ENCODE measurements at regions not wholly inside any gene's neighbourhood (a gene's known extent, or its start where the extent isn't known, plus 50 kb on each side); places are given as distances from the start of the nearest gene placed in this dataset.
"Not testable (repeated sequence)": the region's sequence is repeated elsewhere in the genome, so short reads cannot be mapped to it uniquely, and the experiment has no call there.

- no peaks in the 10 kb centered on the region for H3K4me1 ChIP-seq (ENCODE audit: control insufficient read depth, insufficient read depth, low read length)
- H3K9me3 ChIP-seq (replicated peaks; ENCODE audit: low read length), result no peaks in the 10 kb centered on the region
- H3K4me3 ChIP-seq (ENCODE audit: low read length), result no peak overlapping the region
- H3K9ac ChIP-seq (ENCODE audit: low read depth, low read length), result no peak overlapping the region
- H3K4me2 ChIP-seq (ENCODE audit: low read length), result no peak overlapping the region
- H3K27me3 ChIP-seq (ENCODE audit: control insufficient read depth, insufficient read depth, low read length), result no peaks in the 10 kb centered on the region
- no peaks in the 10 kb centered on the region for H3K36me3 ChIP-seq (ENCODE audit: insufficient read depth, low read length)
These were observed 174.7 kb downstream of the MAP2K4 start for GRCh38 chr17:12195418-12195817.

- no peaks in the 10 kb centered on the region for H3K27me3 ChIP-seq (ENCODE audit: control insufficient read depth, insufficient read depth, low read length)
- no peaks in the 10 kb centered on the region for H3K4me1 ChIP-seq (ENCODE audit: control insufficient read depth, insufficient read depth, low read length)
- no peak overlapping the region for H3K4me2 ChIP-seq (ENCODE audit: low read length)
- no peaks in the 10 kb centered on the region for H3K9me3 ChIP-seq (replicated peaks; ENCODE audit: low read length)
- no peak overlapping the region for H3K4me3 ChIP-seq (ENCODE audit: low read length)
- no peak overlapping the region for H3K9ac ChIP-seq (ENCODE audit: low read depth, low read length)
- H3K36me3 ChIP-seq (ENCODE audit: insufficient read depth, low read length), result no peaks in the 10 kb centered on the region
These were observed 180.7 kb downstream of the MAP2K4 start for GRCh38 chr17:12201294-12201880.

- Histone ChIP-seq H3K9me3 (replicated peaks; ENCODE audit: low read length) (no peaks in the 10 kb centered on the region), H3K4me2 (ENCODE audit: low read length) (no peak overlapping the region), H3K9ac (ENCODE audit: low read depth, low read length) (no peak overlapping the region), H3K4me3 (ENCODE audit: low read length) (no peak overlapping the region), H3K27me3 (ENCODE audit: control insufficient read depth, insufficient read depth, low read length) (no peaks in the 10 kb centered on the region), H3K4me1 (ENCODE audit: control insufficient read depth, insufficient read depth, low read length) (no peaks in the 10 kb centered on the region), H3K36me3 (ENCODE audit: insufficient read depth, low read length) (no peaks in the 10 kb centered on the region)
These were observed 189.0 kb downstream of the MAP2K4 start for GRCh38 chr17:12209632-12210191.

- not testable (repeated sequence) for H3K9ac ChIP-seq (ENCODE audit: low read depth, low read length); H3K9me3 ChIP-seq (replicated peaks; ENCODE audit: low read length)
These were observed 200.2 kb downstream of the MAP2K4 start for GRCh38 chr17:12220714-12221439.

GRCh38 chr17:12222392-12222791 lies 201.7 kb downstream of the MAP2K4 start:
- H3K4me2 ChIP-seq (ENCODE audit: low read length), result no peak overlapping the region
- H3K27me3 ChIP-seq (ENCODE audit: control insufficient read depth, insufficient read depth, low read length), result no peaks in the 10 kb centered on the region
- no peaks in the 10 kb centered on the region for H3K36me3 ChIP-seq (ENCODE audit: insufficient read depth, low read length)
- no peak overlapping the region for H3K9ac ChIP-seq (ENCODE audit: low read depth, low read length)
- no peaks in the 10 kb centered on the region for H3K4me1 ChIP-seq (ENCODE audit: control insufficient read depth, insufficient read depth, low read length)
- H3K9me3 ChIP-seq (replicated peaks; ENCODE audit: low read length), result no peaks in the 10 kb centered on the region
- no peak overlapping the region for H3K4me3 ChIP-seq (ENCODE audit: low read length)

More at GRCh38 chr17:12220714-12221439, 200.2 kb downstream of the MAP2K4 start:
- H3K27me3 ChIP-seq (ENCODE audit: control insufficient read depth, insufficient read depth, low read length); H3K4me2 ChIP-seq (ENCODE audit: low read length); H3K4me1 ChIP-seq (ENCODE audit: control insufficient read depth, insufficient read depth, low read length); H3K4me3 ChIP-seq (ENCODE audit: low read length); H3K36me3 ChIP-seq (ENCODE audit: insufficient read depth, low read length): not testable (repeated sequence)

DNA sequence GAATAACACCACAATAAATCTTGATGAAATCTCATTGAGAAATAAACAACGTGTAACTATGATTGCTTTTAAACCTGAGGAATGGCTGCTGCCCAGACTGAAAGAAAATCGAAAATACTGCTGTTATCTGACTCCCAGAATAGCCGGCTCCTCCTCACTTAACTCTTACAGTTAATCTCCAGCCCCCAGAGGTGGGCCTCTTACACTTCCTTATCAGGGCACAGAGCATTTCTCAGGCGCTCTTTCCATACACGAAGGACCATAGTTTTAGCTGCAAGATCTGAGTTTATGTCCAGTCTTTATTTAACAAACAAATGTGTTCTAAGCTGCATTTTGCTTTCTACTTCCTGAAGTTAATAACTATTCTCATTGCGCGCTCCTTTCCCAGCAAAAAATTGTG lies 206.9 kb downstream of the MAP2K4 start:
- Histone ChIP-seq H3K27me3 (ENCODE audit: control insufficient read depth, insufficient read depth, low read length) (no peaks in the 10 kb centered on the region), H3K9me3 (replicated peaks; ENCODE audit: low read length) (no peaks in the 10 kb centered on the region), H3K4me3 (ENCODE audit: low read length) (no peak overlapping the region), H3K36me3 (ENCODE audit: insufficient read depth, low read length) (no peaks in the 10 kb centered on the region), H3K4me2 (ENCODE audit: low read length) (no peak overlapping the region), H3K4me1 (ENCODE audit: control insufficient read depth, insufficient read depth, low read length) (no peaks in the 10 kb centered on the region), H3K9ac (ENCODE audit: low read depth, low read length) (no peak overlapping the region)

DNA sequence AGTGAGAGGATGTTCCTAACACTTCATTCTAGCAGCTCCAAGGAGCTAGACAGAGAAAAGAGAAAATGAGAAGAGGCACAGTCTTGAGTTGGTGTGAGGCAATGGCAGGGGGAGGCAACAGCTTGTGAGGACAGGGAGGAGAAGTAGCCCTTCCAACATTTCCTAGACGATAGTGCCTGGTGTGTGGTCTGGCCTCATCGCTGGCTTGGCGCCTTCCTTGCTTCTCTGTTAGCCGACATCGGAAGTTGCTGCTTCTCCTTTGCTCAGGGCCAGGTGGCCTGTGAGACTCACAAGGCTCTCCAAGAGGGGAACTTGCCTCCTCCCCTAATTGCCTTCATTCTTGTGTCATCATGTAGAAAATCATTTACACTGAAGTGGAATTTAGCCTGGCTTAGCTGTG lies 208.7 kb downstream of the MAP2K4 start:
- H3K9ac ChIP-seq (ENCODE audit: low read depth, low read length), result no peak overlapping the region
- H3K4me3 ChIP-seq (ENCODE audit: low read length), result no peak overlapping the region
- no peaks in the 10 kb centered on the region for H3K36me3 ChIP-seq (ENCODE audit: insufficient read depth, low read length)
- H3K4me2 ChIP-seq (ENCODE audit: low read length), result no peak overlapping the region
- no peaks in the 10 kb centered on the region for H3K4me1 ChIP-seq (ENCODE audit: control insufficient read depth, insufficient read depth, low read length)
- H3K9me3 ChIP-seq (replicated peaks; ENCODE audit: low read length), result no peaks in the 10 kb centered on the region
- H3K27me3 ChIP-seq (ENCODE audit: control insufficient read depth, insufficient read depth, low read length), result no peaks in the 10 kb centered on the region

- Histone ChIP-seq H3K4me1 (ENCODE audit: control insufficient read depth, insufficient read depth, low read length) (no peaks in the 10 kb centered on the region), H3K4me3 (ENCODE audit: low read length) (no peak overlapping the region), H3K4me2 (ENCODE audit: low read length) (no peak overlapping the region), H3K9ac (ENCODE audit: low read depth, low read length) (no peak overlapping the region), H3K36me3 (ENCODE audit: insufficient read depth, low read length) (no peaks in the 10 kb centered on the region), H3K9me3 (replicated peaks; ENCODE audit: low read length) (no peaks in the 10 kb centered on the region), H3K27me3 (ENCODE audit: control insufficient read depth, insufficient read depth, low read length) (no peaks in the 10 kb centered on the region)
These were observed 210.0 kb downstream of the MAP2K4 start for GRCh38 chr17:12230481-12231354.

DNA sequence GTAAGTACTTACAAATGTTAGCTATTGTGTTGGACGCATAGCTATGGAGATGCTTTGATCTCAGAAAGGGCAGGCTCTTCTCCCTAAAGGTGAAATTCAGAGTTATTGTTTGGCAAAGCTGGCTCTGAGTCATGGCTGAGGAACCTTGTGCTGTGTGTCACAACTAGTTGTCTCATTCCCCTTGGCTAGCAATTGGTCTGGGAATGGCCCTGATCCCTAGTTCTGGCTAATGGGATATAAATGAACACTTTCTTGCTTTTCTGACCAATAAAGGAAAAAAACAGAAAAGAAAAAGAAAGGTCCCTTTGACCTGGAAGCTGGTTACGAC lies 210.6 kb downstream of the MAP2K4 start:
- no peaks in the 10 kb centered on the region for H3K27me3 ChIP-seq (ENCODE audit: control insufficient read depth, insufficient read depth, low read length)
- no peak overlapping the region for H3K9ac ChIP-seq (ENCODE audit: low read depth, low read length)
- H3K36me3 ChIP-seq (ENCODE audit: insufficient read depth, low read length), result no peaks in the 10 kb centered on the region
- no peak overlapping the region for H3K4me3 ChIP-seq (ENCODE audit: low read length)
- H3K4me1 ChIP-seq (ENCODE audit: control insufficient read depth, insufficient read depth, low read length), result no peaks in the 10 kb centered on the region
- H3K4me2 ChIP-seq (ENCODE audit: low read length), result no peak overlapping the region
- no peaks in the 10 kb centered on the region for H3K9me3 ChIP-seq (replicated peaks; ENCODE audit: low read length)

DNA sequence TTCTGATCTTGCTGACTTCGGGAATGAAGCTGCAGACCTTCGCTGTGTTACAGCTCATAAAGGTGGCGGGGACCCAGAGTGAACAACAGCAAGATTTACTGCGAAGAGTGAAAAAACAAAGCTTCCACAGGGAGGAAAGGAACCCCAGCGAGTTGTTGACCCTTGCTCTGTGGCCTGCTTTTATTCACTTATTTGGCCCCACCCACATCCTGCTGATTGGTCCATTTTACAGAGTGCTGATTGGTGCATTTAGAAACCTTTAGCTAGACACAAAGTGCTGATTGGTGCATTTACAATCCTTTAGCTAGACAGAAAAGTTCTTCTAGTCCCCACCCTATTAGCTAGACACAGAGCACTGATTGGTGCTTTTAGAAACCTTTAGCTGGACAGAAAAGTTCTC lies 218.3 kb downstream of the MAP2K4 start:
- not testable (repeated sequence) for H3K9ac ChIP-seq (ENCODE audit: low read depth, low read length); H3K36me3 ChIP-seq (ENCODE audit: insufficient read depth, low read length); H3K4me2 ChIP-seq (ENCODE audit: low read length); H3K27me3 ChIP-seq (ENCODE audit: control insufficient read depth, insufficient read depth, low read length); H3K4me3 ChIP-seq (ENCODE audit: low read length); H3K9me3 ChIP-seq (replicated peaks; ENCODE audit: low read length); H3K4me1 ChIP-seq (ENCODE audit: control insufficient read depth, insufficient read depth, low read length)

DNA sequence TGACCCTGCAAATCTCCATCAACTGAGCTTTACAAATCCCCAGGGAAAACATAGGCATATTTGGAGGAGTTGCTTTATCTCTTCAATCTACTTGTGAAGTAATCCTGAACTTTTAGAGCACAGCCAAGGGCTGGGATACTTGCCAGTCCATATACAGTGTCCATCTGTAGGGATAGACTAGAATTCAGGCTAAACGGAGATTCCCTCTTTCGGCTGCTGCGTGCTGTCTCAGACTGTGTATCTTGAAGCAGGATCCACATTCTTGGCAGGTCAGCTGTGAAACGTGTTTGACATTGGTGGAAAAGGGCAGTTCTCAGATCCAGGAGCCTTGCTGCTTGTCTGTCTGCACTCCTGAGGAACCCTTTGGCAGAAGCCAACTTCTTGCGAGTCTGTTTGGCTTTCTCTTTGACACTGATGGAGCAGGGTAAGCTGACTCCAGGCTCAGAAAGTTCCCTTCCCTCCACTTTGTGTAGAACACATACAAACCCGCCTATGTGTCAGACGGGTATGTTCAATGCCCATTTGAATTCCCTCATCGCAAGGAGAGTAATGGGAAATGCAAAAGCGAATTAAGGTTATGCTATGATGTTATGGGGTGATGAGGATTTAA lies 221.8 kb downstream of the MAP2K4 start:
- no peaks in the 10 kb centered on the region for H3K27me3 ChIP-seq (ENCODE audit: control insufficient read depth, insufficient read depth, low read length)
- no peaks in the 10 kb centered on the region for H3K9me3 ChIP-seq (replicated peaks; ENCODE audit: low read length)
- no peaks in the 10 kb centered on the region for H3K36me3 ChIP-seq (ENCODE audit: insufficient read depth, low read length)
- no peak overlapping the region for H3K4me2 ChIP-seq (ENCODE audit: low read length)
- no peaks in the 10 kb centered on the region for H3K4me1 ChIP-seq (ENCODE audit: control insufficient read depth, insufficient read depth, low read length)
- H3K9ac ChIP-seq (ENCODE audit: low read depth, low read length), result no peak overlapping the region
- no peak overlapping the region for H3K4me3 ChIP-seq (ENCODE audit: low read length)
